GM19025 (cell line): ENCODE measurements at regions not wholly inside any gene's neighbourhood (a gene's known extent, or its start where the extent isn't known, plus 50 kb on each side); places are given as distances from the start of the nearest gene placed in this dataset.

Source experiments
- ATAC-seq: cut with Tn5 transposase; IDR thresholded peaks from one replicate; pipeline ENCODE4 v1.9.1; 2021; ENCODE audit warnings: mild to moderate bottlenecking, low read depth, moderate library complexity; ENCODE audit not compliant: unreplicated experiment

GRCh38 chr6:156344491-156344890, 432.7 kb upstream of the ARID1B start:
- ATAC-seq = no peak

DNA sequence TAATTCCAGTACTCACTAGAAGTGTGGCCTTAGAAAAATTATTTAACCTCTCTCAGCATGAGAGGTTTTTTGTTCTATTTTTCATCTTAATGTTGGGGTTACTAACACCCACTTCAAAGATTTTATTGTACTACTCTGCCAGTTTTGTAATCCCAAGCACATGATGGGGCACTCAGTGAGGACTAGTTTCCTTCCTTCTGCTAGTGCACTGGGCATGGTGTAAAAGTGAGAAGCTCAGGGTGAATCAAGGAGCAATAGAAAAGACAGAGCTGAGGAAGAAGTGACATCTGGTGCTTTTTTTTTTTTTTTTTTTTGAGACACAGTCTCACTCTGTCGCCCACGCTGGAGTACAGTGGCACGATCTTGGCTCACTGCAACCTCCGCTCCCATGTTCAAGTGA, 439.4 kb upstream of the ARID1B start:
- ATAC-seq = no peak

- ATAC-seq = no peak
These were observed 440.4 kb upstream of the ARID1B start for GRCh38 chr6:156336733-156337132.

DNA sequence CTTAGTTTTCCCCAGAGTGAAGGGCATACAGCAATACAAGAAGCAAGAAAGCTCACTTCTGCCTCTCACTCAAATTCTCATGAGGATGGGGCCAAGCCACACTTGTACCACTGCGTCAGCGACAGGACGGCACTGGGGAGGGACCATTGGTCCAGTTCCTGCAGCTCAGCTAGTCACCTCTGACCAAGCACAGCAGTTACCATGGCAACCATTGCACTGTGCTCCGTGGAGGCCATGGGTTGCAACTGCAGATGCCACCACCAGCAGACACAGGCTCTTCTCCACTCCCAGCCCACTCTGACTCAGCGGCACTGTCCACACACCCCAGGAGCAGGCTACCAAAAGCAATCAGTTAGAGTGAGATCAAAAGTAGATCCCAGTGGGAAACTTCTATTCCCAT, 441.1 kb upstream of the ARID1B start:
- no peak for ATAC-seq

- ATAC-seq = no peak
These were observed 442.2 kb upstream of the ARID1B start for GRCh38 chr6:156334966-156335365.

- ATAC-seq = no peak
These were observed 457.5 kb upstream of the ARID1B start for GRCh38 chr6:156319707-156320106.

GRCh38 chr6:156316583-156317125, 460.5 kb upstream of the ARID1B start:
- ATAC-seq = no peak

DNA sequence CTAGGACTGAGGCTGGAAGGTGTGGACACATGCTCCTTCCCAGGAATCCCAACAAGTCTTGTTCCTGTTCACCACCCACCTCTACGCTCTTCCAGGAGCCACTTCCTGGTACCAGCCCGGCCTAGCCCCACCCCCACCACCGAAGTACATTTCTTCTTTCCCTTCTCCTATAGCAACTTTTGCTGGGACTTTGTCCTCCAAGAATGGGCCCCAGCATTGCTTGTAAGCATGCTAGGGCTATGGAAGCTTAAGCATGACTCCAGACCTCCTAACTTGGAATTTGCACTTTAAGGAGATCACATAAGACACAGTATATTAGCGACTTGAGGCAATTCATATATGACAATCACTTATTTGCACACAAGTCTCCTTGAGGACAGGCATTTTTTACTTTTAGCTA, 462.0 kb upstream of the ARID1B start:
- ATAC-seq = no peak

- ATAC-seq = no peak
These were observed 464.1 kb upstream of the ARID1B start for GRCh38 chr6:156313037-156313436.

GRCh38 chr6:156311291-156311690, 465.9 kb upstream of the ARID1B start:
- no peak for ATAC-seq

- no peak for ATAC-seq
These were observed 466.5 kb upstream of the ARID1B start for GRCh38 chr6:156310701-156311100.

- ATAC-seq = no peak
These were observed 468.2 kb upstream of the ARID1B start for GRCh38 chr6:156309017-156309416.

GRCh38 chr6:156308604-156309003, 468.6 kb upstream of the ARID1B start:
- ATAC-seq = no peak

- no peak for ATAC-seq
These were observed 470.6 kb upstream of the ARID1B start for GRCh38 chr6:156306531-156306930.

DNA sequence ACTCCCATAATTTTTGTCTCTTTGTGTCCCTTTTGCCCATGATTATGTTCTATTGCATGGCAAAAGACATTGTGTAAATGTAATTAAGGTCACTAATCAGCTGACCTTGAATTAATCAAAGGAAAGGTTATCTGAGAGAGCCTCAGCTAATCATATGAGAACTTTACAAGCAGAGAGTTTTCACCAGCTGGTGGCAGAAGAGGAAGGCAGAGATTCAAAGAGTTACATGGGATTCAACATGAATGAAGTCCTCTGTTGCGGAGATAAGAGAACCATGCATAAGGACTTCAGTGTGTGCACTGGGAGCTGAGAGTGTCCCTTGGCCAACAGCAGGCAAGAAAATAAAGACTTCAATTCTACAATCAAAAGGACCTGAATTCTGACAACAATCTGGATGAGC, 494.1 kb upstream of the ARID1B start:
- ATAC-seq = no peak

- no peak for ATAC-seq
These were observed 495.1 kb upstream of the ARID1B start for GRCh38 chr6:156282087-156282486.

DNA sequence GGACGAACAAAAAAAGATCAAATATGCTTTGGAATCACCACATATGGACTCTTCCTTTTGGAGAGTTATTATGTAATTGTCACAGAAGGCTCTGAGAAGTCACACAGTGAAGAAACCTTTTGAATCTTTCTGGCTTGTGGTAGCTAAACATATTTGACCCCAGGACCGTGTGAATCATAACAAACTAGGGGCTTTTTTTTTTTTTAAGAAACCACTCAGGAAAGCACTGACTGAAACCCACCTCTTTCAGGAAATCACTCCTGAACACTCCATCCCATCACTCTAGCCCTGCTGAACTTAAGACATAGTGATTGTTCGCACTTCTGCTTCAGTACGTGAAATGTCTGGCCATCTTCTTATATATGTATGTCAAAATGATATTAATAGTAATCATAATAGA, 495.9 kb upstream of the ARID1B start:
- ATAC-seq = no peak

DNA sequence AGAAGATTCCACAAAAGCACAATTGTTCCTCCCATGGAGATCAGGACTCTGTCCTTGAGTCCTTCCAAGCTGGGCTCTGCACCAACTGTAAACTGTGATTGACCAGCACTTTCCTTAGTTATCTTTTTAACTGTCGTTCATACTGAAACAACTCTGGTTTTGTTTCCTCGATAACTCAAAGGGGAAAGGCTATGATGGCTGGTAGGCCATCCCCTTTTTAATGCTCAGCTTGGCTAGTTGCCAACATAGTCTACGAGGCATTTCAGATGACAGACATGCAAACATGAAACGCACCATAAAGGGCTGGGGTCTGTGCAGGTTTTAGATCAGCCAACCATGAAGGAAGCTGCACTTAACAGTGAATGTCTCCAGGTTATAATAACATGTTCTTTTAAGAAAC, 497.1 kb upstream of the ARID1B start:
- ATAC-seq = no peak

GRCh38 chr6:156279261-156279969, 497.8 kb upstream of the ARID1B start:
- peak; percentile 77 for ATAC-seq

DNA sequence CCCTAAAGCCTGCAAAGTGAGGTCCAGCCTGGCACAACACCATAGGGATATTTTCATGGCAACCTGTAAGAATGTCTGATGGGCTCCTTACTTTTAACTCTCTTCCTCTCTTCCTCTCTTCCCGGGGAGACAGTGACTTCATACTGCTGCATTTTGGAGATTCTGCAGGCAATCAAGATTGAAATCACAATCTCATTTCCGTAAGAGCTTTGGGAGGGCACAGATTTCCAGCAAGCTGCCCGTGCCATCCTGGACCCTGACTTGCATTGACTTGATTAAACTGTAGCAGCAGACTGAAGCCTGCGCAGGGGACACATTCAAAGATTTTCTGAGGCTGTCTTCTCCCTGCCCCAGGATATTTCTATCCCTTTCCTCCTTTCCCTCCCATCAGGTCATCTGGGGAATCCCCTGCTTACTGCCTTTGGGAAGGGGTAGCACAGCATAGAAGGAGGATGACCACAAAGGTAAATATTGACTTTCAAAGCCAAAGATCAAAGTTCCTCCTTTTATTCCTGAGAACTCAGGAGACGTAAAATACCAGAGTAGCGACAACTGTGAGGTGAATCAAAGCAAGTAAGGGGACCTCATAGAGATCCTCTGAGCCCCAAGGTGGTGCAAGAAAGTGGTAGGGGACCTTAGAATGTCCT, 504.0 kb upstream of the ARID1B start:
- ATAC-seq = no peak

DNA sequence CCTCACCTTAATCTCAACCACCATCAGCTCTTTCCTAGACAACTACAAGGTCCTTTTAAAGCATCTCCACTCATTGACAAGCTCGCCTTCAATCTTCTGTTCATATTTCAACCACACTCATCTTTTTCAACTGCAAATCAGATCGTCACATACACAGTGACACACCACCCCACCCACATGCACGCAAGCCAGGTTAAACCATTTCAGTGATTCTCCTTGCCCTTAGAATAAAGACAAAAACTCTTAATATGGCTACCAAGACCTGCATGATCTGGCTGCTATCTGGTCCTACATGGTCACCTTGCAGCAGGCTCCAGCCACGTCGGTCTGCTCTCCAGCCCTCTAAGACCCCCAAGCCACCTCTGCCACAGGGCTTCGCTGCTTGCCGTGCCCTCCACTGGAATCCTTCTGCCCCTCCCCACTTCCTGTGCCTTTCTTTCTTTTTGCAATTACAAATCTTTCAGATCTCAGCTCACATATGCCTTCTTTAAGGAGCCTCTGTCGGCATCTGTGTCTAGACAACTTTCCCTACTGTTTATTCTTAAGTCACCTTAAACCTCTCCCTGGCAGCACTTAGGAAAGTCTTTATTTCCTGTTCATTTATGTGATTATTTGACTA, 507.3 kb upstream of the ARID1B start:
- no peak for ATAC-seq

GRCh38 chr6:156268849-156269248, 508.3 kb upstream of the ARID1B start:
- no peak for ATAC-seq
